ENCODE measurements at regions not wholly inside any gene's neighbourhood (a gene's known extent, or its start where the extent isn't known, plus 50 kb on each side); places are given as distances from the start of the nearest gene placed in this dataset.

- H3K9me3 ChIP-seq (ENCODE audit: control insufficient read depth in 1 of 2, low read length in 2 of 2): no peaks in the 10 kb centered on the region
- H3K27me3 ChIP-seq (ENCODE audit: control insufficient read depth in 1 of 2, insufficient read depth in 2 of 2, low read length in 2 of 2): no peaks in the 10 kb centered on the region
- H3K4me3 ChIP-seq (ENCODE audit: low read depth in 1 of 2, low read length in 2 of 2): no peak overlapping the region
- H3K36me3 ChIP-seq (ENCODE audit: control insufficient read depth in 1 of 2, insufficient read depth in 2 of 2, low read length in 2 of 2): no peaks in the 10 kb centered on the region
- no peak overlapping the region for H3K9ac ChIP-seq (ENCODE audit: low read depth in 1 of 2, low read length in 2 of 2)
- no peak overlapping the region for H3K27ac ChIP-seq (ENCODE audit: low read depth, low read length)
- H3K4me1 ChIP-seq (ENCODE audit: control insufficient read depth in 1 of 2, insufficient read depth in 2 of 2, low read length in 2 of 2): no peaks in the 10 kb centered on the region
These were observed 80.3 kb downstream of the INSIG2 start for GRCh38 chr2:118168615-118169014.

DNA sequence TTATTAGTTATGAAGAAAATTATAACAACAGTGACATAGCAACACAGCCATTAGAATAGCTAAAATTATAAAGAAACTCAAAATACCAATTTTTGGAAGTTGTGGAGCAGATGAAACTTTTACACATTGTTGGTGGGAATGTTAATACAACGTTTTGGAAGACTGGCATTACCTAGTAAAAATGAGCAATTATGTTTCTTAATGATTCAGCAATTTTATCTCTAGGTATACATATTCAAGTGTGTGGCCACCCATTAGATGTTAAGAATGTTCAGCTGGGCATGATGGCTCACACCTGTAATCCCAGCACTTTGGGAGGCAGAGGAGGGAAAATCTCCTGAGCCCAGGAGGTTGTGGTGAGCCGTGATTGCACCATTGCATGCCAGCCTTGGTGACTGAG is 78.8 kb downstream of the INSIG2 start:
- Histone ChIP-seq H3K36me3 (ENCODE audit: control insufficient read depth in 1 of 2, insufficient read depth in 2 of 2, low read length in 2 of 2) (no peaks in the 10 kb centered on the region), H3K4me3 (ENCODE audit: low read depth in 1 of 2, low read length in 2 of 2) (no peak overlapping the region), H3K27me3 (ENCODE audit: control insufficient read depth in 1 of 2, insufficient read depth in 2 of 2, low read length in 2 of 2) (no peaks in the 10 kb centered on the region), H3K4me1 (ENCODE audit: control insufficient read depth in 1 of 2, insufficient read depth in 2 of 2, low read length in 2 of 2) (no peaks in the 10 kb centered on the region), H3K9me3 (ENCODE audit: control insufficient read depth in 1 of 2, low read length in 2 of 2) (no peaks in the 10 kb centered on the region), H3K9ac (ENCODE audit: low read depth in 1 of 2, low read length in 2 of 2) (no peak overlapping the region), H3K27ac (ENCODE audit: low read depth, low read length) (no peak overlapping the region)

DNA sequence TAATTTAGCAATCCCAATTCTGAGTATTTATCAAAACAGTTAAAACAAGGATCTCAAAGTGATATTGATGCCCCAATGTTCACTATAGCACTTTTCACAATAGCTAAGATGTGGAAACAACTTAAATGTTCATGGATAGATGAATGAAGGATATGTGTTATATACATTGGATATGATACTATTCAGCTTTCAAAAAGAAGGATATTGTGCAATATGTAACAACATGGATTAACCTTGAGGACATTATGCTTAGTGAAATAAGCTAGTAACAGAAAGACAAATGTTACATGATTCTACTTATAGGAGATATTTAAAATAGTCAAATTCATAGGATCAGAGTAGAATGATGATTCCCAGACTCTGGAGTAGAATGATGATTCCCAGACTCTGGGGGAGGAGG is 78.0 kb downstream of the INSIG2 start:
- no peaks in the 10 kb centered on the region for H3K27me3 ChIP-seq (ENCODE audit: control insufficient read depth in 1 of 2, insufficient read depth in 2 of 2, low read length in 2 of 2)
- H3K4me3 ChIP-seq (ENCODE audit: low read depth in 1 of 2, low read length in 2 of 2): no peak overlapping the region
- no peak overlapping the region for H3K9ac ChIP-seq (ENCODE audit: low read depth in 1 of 2, low read length in 2 of 2)
- no peaks in the 10 kb centered on the region for H3K36me3 ChIP-seq (ENCODE audit: control insufficient read depth in 1 of 2, insufficient read depth in 2 of 2, low read length in 2 of 2)
- H3K9me3 ChIP-seq (ENCODE audit: control insufficient read depth in 1 of 2, low read length in 2 of 2): no peaks in the 10 kb centered on the region
- H3K27ac ChIP-seq (ENCODE audit: low read depth, low read length): no peak overlapping the region
- H3K4me1 ChIP-seq (ENCODE audit: control insufficient read depth in 1 of 2, insufficient read depth in 2 of 2, low read length in 2 of 2): no peaks in the 10 kb centered on the region

- H3K36me3 ChIP-seq (ENCODE audit: control insufficient read depth in 1 of 2, insufficient read depth in 2 of 2, low read length in 2 of 2): no peaks in the 10 kb centered on the region
- H3K27me3 ChIP-seq (ENCODE audit: control insufficient read depth in 1 of 2, insufficient read depth in 2 of 2, low read length in 2 of 2): no peaks in the 10 kb centered on the region
These were observed 77.3 kb downstream of the INSIG2 start for GRCh38 chr2:118165595-118165994.

More at GRCh38 chr2:118165595-118165994, 77.3 kb downstream of the INSIG2 start:
- H3K27ac ChIP-seq (ENCODE audit: low read depth, low read length): no peak overlapping the region
- no peaks in the 10 kb centered on the region for H3K4me1 ChIP-seq (ENCODE audit: control insufficient read depth in 1 of 2, insufficient read depth in 2 of 2, low read length in 2 of 2)
- no peak overlapping the region for H3K9ac ChIP-seq (ENCODE audit: low read depth in 1 of 2, low read length in 2 of 2)
- no peak overlapping the region for H3K4me3 ChIP-seq (ENCODE audit: low read depth in 1 of 2, low read length in 2 of 2)
- H3K9me3 ChIP-seq (ENCODE audit: control insufficient read depth in 1 of 2, low read length in 2 of 2): no peaks in the 10 kb centered on the region
